OCI-LY1 (cell line): ENCODE measurements at regions not wholly inside any gene's neighbourhood (a gene's known extent, or its start where the extent isn't known, plus 50 kb on each side); places are given as distances from the start of the nearest gene placed in this dataset.

ENCODE experiments used
- EZH2 ChIP-seq: fragments of 200-600 bp; sonication (generic), shearing (Covaris generic); IDR thresholded peaks from 2 replicates; pipeline ENCODE4 v1.8.0; 2017; ENCODE audit warnings: borderline replicate concordance, mixed run types, mild to moderate bottlenecking, antibody characterized with exemption, low read length, moderate library complexity, mixed read lengths
- TF ChIP-seq, protein P1 (sequence below): fragments of 200-600 bp; sonication (generic), shearing (Covaris generic); IDR thresholded peaks from 2 replicates; pipeline ENCODE4 v1.5.1; 2017; ENCODE audit warnings: mild to moderate bottlenecking, antibody characterized with exemption, low read length, moderate library complexity, mixed read lengths

- TF ChIP-seq, protein P1, sequence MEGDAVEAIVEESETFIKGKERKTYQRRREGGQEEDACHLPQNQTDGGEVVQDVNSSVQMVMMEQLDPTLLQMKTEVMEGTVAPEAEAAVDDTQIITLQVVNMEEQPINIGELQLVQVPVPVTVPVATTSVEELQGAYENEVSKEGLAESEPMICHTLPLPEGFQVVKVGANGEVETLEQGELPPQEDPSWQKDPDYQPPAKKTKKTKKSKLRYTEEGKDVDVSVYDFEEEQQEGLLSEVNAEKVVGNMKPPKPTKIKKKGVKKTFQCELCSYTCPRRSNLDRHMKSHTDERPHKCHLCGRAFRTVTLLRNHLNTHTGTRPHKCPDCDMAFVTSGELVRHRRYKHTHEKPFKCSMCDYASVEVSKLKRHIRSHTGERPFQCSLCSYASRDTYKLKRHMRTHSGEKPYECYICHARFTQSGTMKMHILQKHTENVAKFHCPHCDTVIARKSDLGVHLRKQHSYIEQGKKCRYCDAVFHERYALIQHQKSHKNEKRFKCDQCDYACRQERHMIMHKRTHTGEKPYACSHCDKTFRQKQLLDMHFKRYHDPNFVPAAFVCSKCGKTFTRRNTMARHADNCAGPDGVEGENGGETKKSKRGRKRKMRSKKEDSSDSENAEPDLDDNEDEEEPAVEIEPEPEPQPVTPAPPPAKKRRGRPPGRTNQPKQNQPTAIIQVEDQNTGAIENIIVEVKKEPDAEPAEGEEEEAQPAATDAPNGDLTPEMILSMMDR: no peak
- no peak for TF ChIP-seq EZH2
Measured at GRCh38 chr16:51474414-51475091, 323.5 kb upstream of the SALL1 start.
